ENCODE measurements at regions not wholly inside any gene's neighbourhood (a gene's known extent, or its start where the extent isn't known, plus 50 kb on each side); places are given as distances from the start of the nearest gene placed in this dataset.

GRCh38 chr11:98572941-98573340, 447.8 kb upstream of the CNTN5 start:
- no peak for TF ChIP-seq CTCF (IDR thresholded peaks at IDR 0.05)
- TF ChIP-seq EP300 (IDR thresholded peaks at IDR 0.05; ENCODE audit: low read depth): no peak
- TF ChIP-seq POLR2A (IDR thresholded peaks at IDR 0.05): no peak
